Activated T-helper 1 cell treated with Interleukin-2 at 50 U/mL for 16 hours (primary cell): ENCODE measurements at regions not wholly inside any gene's neighbourhood (a gene's known extent, or its start where the extent isn't known, plus 50 kb on each side); places are given as distances from the start of the nearest gene placed in this dataset.
"Not testable (repeated sequence)": the region's sequence is repeated elsewhere in the genome, so short reads cannot be mapped to it uniquely, and the experiment has no call there.

Experiments used
- DNase-seq: peaks from one replicate; pipeline ENCODE4 v3.0.0-alpha.2; 2020; ENCODE audit warnings: low read depth

DNA sequence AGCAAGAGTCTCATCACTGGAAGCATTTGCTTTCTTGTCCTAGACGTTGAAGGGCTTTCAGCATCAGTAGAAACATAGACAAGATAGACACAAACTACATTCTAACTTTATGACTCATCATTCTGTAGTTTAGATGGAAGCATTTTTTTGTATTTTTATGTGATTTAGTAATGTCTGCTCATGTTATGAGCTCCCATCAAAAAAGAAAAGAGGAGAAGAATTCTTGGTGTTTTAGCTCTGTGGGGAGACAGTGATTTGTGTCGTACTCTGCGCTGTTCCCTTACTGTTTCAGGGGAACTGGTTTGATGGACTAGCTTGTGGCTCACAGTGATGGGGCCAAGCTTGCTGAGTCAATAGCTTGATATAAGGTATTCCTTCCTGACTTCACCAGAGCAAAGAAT lies 159.2 kb upstream of the WWC1 start:
- no peak for DNase-seq

DNA sequence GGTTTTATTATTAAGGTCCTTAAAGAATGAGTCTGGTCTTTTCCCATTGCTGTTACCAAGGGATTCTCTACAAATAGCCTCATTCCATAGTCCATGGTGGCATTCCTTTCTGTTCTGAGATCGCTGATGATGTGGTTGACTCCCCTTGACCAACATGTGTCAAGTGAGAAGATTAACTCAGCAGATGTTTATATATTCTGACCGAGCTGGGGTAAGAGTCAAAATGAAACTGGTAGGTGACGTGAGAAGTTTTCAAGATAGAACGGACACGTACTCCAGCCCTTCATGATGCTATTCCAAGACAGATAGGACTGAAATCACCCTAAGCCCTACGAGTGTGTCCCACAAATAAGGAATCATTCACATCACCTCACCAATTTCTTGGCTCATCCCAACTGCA lies 155.5 kb upstream of the WWC1 start:
- no peak for DNase-seq

DNA sequence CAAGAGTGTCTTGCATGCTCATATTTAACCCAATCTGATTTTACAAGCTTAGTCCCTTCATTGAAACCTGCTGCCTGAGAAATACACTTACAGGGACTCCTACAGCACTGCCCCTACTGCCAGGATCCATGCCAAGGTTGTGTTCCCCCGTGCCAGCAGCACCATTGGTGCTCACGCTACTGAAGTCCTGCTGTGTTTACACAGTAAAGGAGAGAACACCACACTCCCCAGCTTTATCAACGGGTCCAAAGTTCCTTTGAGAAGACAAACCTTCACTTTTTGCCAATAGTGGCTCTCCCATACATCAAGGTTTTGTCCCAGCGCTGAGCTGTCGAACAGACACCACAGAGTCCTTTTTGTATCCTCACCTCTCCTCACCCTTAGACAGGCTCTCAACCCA lies 155.1 kb upstream of the WWC1 start:
- DNase-seq, result no peak

DNA sequence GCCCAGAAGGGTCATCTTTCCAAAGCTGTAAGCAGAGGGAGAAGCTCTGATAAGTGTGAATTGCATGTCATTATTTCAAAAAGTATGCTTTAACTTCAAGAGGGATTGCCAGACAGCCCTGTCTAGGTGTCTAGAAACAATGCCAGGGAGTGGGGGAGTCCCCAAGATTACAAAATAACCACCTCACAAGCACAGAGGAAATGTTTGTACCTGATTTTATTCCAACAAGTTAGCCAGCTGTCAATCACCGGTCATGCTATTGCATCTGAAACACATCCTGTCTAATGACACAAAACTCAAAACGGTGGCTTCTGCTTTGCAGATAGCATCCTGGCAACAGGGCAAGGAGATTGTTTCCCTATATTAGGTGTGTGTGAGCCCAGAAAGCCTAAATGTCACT lies 154.2 kb upstream of the WWC1 start:
- DNase-seq, result no peak

DNA sequence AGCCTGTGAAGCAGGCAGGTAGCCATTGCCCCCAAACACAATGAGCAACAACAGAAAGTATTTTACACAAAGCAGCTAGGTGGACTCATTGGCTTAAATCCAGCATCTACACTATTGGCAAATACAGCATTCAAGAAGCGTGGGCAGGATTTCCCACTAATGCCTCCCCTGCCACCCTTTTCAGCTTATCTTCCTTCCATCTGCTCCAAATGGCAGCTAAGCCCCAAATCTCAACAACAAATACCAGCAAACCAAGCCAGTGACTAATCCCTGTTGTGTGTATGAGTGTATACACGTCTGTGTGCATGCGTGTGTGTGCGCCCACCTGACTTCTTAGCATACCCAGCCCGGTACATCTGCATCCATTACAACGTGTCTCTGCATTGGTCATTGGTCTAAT lies 151.2 kb upstream of the WWC1 start:
- DNase-seq, result no peak

DNA sequence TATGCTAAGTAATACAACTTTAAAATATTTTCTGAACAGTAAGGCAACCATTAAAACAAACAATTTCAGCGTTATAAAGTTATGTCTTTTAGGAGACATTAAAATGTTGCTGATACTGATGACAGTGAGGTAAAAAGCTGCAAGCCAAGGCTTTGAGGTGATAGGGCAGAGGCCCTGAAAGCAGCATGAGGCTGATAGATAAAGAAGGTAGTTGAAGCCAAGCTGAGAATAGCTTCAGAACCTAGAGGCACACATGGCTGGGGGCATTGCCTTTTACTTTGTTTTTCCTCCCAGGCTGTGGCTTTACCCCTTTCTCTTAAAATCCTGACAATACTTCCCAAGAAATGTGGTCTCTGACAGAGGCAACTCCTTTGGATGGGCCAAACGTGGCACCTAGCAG lies 149.0 kb upstream of the WWC1 start:
- no peak for DNase-seq

DNA sequence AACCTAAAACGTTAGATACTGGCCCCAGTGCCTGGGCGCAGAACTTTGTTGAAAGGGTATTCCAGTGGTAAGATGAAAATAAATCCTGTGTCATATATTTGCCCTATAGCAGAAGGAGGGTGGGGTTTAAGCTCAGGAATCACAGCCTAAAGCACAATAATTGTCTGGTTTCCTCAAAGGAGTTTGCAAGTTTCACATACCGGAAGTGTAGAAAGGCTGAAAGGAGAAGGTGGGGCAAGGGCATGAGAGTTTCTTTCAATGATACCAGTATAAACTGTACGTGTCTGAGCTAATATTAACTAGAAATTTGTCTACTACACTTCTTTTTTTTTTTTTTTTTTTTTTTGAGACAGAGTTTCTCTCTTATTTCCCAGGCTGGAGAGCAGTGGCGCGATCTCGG lies 147.9 kb upstream of the WWC1 start:
- DNase-seq, result not testable (repeated sequence)

DNA sequence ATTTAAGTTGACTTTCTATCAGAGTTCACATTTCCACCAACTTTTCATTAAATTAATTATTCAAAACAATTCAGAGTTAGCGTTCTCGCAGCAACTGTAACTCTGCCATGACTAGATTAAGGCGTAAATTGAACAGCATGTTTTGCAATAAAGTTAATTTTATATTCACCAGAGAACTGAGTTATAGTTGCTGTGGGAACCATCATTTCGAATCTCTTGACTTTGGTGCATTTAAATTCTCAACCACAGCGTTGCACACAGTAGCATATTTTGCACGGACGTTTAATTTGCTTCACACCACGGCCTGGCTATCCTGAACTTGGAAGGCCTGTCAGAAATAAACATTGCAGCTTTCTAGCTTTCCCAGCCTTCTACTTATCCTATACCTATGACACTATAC lies 144.3 kb upstream of the WWC1 start:
- no peak for DNase-seq

- DNase-seq, result no peak
Measured at GRCh38 chr5:168147568-168148360, 143.7 kb upstream of the WWC1 start.

DNA sequence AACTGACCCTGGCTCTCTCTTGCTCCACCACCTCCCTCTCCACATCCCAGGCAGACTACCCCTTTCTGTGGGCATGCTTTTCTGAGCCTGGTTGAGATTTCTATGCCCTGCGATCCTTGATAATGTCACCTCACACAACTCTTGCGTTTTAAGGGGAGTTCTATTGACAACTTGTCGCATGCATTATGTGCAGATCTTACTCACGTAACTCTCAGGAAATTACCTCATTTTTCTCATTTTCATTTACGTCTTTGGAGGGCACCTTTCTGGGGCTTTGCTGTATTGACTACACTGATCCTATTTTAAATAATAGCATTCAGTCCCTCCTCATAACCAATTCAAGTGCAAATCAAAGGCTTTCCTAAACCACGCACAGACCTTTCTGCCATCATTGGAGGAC lies 140.4 kb upstream of the WWC1 start:
- DNase-seq, result no peak

GRCh38 chr5:168152660-168153059 lies 138.8 kb upstream of the WWC1 start:
- DNase-seq, result no peak

GRCh38 chr5:168153263-168153875 lies 138.1 kb upstream of the WWC1 start:
- DNase-seq, result no peak

DNA sequence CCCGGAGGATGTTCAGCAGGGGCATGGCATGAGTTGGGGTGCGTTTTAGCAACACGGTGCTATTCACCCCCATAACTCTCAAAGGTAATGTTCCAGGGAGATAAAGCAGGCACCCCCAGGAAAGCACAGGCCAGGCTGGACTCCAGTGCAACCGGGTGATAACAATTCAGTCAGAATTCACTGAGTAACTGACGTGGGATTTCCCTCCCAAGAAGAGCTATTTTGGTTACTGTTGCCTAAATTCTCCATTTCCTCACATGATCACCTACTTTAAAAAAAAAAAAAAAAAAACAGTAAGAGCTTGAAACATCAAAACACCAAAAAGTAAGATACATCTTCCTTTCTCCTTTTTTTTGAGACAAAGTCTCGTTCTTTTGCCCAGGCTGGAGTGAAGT lies 137.6 kb upstream of the WWC1 start:
- no peak for DNase-seq

DNA sequence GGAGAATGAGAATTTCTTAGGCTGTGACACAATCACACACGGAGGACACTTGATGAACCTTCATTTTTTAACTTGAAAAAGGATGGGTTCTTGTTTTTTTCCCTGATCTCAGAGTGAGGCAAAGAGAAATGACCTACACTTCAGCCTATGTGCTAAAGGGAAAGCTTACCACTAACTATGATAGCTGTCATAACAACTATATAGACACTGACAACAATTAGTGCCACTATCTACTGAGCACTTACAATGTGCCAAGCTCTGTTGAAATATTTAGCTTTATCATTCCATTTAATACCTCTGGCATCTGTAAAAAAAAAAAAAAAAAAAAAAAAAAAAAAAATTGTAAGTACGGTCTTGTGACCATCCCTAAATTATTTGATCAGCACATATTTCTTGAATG lies 135.9 kb upstream of the WWC1 start:
- no peak for DNase-seq

DNA sequence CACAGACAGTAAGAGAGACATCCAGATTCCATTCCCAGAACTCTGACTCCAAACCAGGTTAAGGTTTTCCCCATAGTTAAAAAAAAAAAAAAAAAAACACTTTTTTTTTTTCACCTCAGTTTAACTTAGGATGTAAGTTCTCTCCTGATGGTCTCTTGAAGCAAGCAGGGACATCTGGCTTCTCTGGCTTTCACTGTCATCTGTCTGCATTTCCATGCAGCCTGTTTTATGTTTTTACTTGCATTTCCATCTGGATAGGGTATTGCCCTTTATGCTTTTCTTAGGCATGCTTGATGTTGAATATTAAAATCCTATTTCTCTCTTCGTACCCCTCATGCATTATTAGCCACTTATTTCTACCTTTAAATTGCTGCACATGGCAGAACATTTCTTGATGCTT lies 135.3 kb upstream of the WWC1 start:
- no peak for DNase-seq

GRCh38 chr5:168157141-168157540 lies 134.3 kb upstream of the WWC1 start:
- no peak for DNase-seq

DNA sequence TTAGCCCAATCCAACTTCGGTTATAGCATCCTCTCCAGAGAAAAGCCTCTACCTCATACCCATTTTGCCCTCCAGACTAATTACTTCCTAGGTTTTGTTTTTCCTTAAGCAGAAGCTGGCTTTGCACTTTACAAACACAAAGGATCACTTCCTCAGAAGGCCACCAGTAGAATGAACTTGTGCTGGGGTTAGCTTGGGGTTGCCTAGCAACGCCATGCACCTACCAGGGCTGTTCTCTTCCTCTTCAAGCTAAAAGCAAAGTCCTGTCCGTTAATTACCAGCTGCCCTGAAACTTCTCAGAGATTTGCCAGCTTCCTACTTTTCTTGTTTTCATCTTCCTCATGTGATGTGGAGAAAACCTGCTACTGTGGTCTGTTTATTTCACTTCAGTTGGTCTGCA lies 132.0 kb upstream of the WWC1 start:
- no peak for DNase-seq

DNA sequence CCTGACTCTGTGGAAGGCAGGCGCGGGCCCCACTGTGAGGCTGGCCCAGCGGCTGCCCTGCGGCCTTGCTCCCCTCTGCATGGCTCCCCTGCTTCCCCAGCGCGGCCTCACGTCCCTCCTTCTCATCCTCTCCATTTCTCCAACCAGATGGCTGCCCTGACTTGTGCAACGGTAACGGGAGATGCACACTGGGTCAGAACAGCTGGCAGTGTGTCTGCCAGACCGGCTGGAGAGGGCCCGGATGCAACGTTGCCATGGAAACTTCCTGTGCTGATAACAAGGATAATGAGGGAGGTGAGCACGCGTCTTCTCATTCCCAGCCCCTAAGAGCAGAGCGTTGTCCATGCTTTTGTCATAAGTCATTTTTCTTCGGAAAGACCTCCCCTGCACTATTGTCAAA lies 129.0 kb upstream of the WWC1 start:
- no peak for DNase-seq

DNA sequence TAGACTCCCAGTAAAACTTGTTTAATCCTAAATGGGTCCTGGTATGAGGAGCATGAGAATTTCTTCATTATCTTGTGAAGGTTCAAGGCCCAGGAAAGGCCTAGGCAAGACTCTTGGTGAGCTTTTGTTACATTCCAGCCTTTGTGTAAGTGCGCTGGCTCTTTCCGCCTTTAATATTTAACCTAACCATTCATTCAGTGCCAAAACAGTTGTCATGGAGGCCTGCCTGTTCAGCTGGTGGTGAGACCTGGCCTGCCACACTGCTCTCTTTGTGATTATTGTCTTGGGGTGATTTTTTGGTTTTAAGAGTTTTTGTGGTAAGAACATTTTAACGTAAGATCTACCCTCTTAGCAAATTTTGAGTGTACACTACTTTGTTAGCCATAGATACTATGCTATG lies 127.5 kb upstream of the WWC1 start:
- DNase-seq, result no peak

DNA sequence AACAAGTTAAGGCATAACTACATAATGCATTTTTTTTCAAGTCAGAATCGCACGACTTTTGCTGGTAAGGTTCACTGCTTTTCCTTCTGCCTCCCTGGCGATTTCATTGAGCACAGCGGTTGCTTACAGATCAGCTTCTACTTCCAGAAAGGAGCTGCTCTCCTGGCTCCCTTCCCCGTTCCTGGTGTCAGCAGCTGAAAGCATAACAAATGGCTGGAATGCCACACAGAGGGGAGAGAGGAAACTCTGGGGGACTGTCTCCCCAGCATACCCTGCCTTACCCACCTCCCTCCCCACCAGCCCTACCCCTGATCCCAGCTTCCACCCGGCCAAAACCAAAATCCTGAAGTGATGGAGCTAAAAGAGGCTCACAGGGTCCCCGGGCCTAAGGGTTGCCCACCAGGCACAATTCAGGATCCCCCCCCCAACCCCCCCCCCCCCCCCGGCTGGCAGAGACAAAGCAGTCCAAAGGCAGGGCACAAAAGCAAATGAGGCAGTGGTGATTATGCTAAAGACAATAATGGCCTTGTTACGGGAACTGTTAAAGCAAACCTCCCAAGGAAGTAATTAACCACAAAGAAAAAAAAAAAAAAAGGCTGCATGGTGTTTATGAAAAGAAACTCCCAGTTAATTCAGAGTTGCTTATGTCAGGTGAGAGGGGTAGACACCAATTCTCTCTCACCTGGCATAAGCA lies 126.1 kb upstream of the WWC1 start:
- no peak for DNase-seq

- no peak for DNase-seq
Measured at GRCh38 chr5:168165977-168166376, 125.5 kb upstream of the WWC1 start.

DNA sequence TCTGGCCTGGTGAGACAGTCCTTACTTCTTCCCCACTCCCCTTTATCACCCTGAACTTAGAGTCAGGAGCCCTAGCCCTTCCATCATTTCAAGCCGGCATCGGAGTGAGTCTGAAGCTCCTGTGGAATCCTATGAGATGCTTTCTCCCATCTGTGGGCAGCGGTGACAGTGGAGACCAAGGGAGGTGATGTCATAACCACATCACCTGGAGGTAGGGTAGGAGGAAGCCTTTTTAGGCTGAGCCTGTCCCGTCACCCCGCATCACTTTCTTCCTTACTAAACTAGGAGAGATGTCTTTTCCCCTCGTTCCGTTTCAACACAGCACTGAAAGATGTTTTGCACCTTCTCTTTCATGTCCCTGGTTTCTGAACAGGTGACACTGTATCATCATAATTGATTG lies 124.1 kb upstream of the WWC1 start:
- no peak for DNase-seq

DNA sequence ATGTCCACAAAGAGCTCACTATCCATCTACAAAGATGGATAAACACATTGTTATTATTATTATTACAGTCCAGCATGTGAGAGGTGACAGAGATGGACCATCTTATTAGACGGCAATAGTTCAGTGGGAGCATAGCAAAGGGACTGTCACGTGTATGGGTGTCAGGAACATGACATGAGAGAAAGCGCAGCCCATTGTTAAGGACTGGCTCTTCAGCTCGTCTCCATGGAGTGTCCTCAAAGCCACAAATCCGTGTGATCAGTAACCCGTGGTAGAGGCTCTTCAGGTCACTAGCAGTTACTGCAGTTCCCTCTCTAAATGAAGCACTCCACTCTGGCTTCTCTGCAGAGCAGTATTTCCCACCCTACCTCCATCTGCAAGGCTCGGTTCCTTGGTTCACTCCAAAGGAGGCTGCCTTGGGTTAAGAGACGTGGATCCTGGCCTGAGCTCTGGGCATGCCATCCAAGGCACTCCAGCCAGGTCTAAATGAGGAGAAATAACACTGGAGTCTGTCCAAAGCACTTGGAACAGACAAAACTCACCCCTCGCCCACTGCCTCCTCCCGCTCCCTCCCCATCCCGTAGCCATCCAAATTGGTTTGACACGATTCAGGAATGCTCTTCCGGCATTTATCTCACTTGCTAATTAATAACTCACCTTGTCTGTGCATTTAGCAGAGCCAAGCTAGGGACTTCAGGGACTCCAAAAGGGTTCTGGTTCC lies 122.3 kb upstream of the WWC1 start:
- no peak for DNase-seq
